HL-60 (cell line): ENCODE measurements at regions not wholly inside any gene's neighbourhood (a gene's known extent, or its start where the extent isn't known, plus 50 kb on each side); places are given as distances from the start of the nearest gene placed in this dataset.

Source experiments
- GABPA ChIP-seq: IDR thresholded peaks from 2 replicates; pipeline ENCODE4 v1.6.1; 2012; ENCODE audit warnings: low read depth
- POLR2AphosphoS5 ChIP-seq: IDR thresholded peaks from 2 replicates; pipeline ENCODE4 v1.6.1; 2012; ENCODE audit warnings: low read depth
- TF ChIP-seq, protein P1 (sequence below): IDR thresholded peaks from one replicate; pipeline ENCODE4 v1.5.1; 2011; ENCODE audit warnings: low read length, control low read depth, inconsistent platforms; ENCODE audit not compliant: insufficient read depth
- TF ChIP-seq, protein P2 (sequence below): IDR thresholded peaks from 2 replicates; pipeline ENCODE4 v1.6.1; 2012; ENCODE audit warnings: low read depth; ENCODE audit not compliant: insufficient replicate concordance

GRCh38 chr2:5094192-5094591, 598.0 kb upstream of the SOX11 start:
- TF ChIP-seq, protein P1, sequence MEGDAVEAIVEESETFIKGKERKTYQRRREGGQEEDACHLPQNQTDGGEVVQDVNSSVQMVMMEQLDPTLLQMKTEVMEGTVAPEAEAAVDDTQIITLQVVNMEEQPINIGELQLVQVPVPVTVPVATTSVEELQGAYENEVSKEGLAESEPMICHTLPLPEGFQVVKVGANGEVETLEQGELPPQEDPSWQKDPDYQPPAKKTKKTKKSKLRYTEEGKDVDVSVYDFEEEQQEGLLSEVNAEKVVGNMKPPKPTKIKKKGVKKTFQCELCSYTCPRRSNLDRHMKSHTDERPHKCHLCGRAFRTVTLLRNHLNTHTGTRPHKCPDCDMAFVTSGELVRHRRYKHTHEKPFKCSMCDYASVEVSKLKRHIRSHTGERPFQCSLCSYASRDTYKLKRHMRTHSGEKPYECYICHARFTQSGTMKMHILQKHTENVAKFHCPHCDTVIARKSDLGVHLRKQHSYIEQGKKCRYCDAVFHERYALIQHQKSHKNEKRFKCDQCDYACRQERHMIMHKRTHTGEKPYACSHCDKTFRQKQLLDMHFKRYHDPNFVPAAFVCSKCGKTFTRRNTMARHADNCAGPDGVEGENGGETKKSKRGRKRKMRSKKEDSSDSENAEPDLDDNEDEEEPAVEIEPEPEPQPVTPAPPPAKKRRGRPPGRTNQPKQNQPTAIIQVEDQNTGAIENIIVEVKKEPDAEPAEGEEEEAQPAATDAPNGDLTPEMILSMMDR, result no peak
- TF ChIP-seq, protein P2, sequence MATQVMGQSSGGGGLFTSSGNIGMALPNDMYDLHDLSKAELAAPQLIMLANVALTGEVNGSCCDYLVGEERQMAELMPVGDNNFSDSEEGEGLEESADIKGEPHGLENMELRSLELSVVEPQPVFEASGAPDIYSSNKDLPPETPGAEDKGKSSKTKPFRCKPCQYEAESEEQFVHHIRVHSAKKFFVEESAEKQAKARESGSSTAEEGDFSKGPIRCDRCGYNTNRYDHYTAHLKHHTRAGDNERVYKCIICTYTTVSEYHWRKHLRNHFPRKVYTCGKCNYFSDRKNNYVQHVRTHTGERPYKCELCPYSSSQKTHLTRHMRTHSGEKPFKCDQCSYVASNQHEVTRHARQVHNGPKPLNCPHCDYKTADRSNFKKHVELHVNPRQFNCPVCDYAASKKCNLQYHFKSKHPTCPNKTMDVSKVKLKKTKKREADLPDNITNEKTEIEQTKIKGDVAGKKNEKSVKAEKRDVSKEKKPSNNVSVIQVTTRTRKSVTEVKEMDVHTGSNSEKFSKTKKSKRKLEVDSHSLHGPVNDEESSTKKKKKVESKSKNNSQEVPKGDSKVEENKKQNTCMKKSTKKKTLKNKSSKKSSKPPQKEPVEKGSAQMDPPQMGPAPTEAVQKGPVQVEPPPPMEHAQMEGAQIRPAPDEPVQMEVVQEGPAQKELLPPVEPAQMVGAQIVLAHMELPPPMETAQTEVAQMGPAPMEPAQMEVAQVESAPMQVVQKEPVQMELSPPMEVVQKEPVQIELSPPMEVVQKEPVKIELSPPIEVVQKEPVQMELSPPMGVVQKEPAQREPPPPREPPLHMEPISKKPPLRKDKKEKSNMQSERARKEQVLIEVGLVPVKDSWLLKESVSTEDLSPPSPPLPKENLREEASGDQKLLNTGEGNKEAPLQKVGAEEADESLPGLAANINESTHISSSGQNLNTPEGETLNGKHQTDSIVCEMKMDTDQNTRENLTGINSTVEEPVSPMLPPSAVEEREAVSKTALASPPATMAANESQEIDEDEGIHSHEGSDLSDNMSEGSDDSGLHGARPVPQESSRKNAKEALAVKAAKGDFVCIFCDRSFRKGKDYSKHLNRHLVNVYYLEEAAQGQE, result no peak
- no peak for TF ChIP-seq POLR2AphosphoS5
- TF ChIP-seq GABPA, result no peak
